Left colon (tissue), 2 donors: ENCODE measurements at regions not wholly inside any gene's neighbourhood (a gene's known extent, or its start where the extent isn't known, plus 50 kb on each side); places are given as distances from the start of the nearest gene placed in this dataset.

Source experiments
- ATAC-seq: fragments of 200-7000 bp; cut with Tn5 transposase; one replicate; pipeline ENCODE4 v1.9.1; 2020; ENCODE audit warnings: mild to moderate bottlenecking, moderate library complexity
- DNase-seq, 2 donors: peaks; one replicate each; pipeline ENCODE4 v3.0.0-alpha.2; 2020
- intact Hi-C, 2 donors: fragments of 100-400 bp; cut with DNase I in 1 of 2; cut with micrococcal nuclease in 1 of 2; formaldehyde crosslinking; loops; one replicate each; pipeline versions ENCODE4 v1.11.2 to v1.14.0; 2022; cut with DNase I, micrococcal nuclease
- microRNA-seq, 2 donors: library from miRNA; unstranded; fragments of <30 nt; microRNA quantifications; one replicate each; pipeline versions ENCODE4 v1.1.0 to v1.2.0, GENCODE V29; 2020
- donor health status: DM: no; HTN: no; CAD: no.
- donor health status: DM: yes; HTN: yes; CAD: no.

GRCh38 chr10:1851762-1852161 is 114.4 kb upstream of the ADARB2 start:
- DNase-seq (no peak), ATAC-seq (no peak)
- intact Hi-C loops: no loop called here

- intact Hi-C loops: no loop called here
- ATAC-seq (no peak), DNase-seq (no peak)
Measured at GRCh38 chr10:1850971-1851527, 113.7 kb upstream of the ADARB2 start.

GRCh38 chr10:1847361-1847760 is 110.0 kb upstream of the ADARB2 start:
- DNase-seq (no peak), ATAC-seq (no peak)
- intact Hi-C loops: no loop called here

- intact Hi-C loops: no loop called here
- ATAC-seq (no peak), DNase-seq (no peak)
Measured at GRCh38 chr10:1846032-1846431, 108.7 kb upstream of the ADARB2 start.

- no peak for DNase-seq
- intact Hi-C loops: no loop called here
Measured at GRCh38 chr10:1841759-1842158, 104.4 kb upstream of the ADARB2 start.

GRCh38 chr10:1829712-1830111 is 92.4 kb upstream of the ADARB2 start:
- intact Hi-C loops: no loop called here
- DNase-seq (no peak), ATAC-seq (no peak)

More at GRCh38 chr10:1841759-1842158, 104.4 kb upstream of the ADARB2 start:
- ATAC-seq: no peak

- ATAC-seq: no peak
- DNase-seq: no peak
- intact Hi-C loops: no loop called here
Measured at GRCh38 chr10:1824928-1825327, 87.6 kb upstream of the ADARB2 start.

- intact Hi-C loops: no loop called here
- no peak for DNase-seq
- no peak for ATAC-seq
Measured at GRCh38 chr10:1814556-1814955, 77.2 kb upstream of the ADARB2 start.

GRCh38 chr10:1809139-1809741 is 71.9 kb upstream of the ADARB2 start:
- DNase-seq: no peak
- no peak for ATAC-seq
- intact Hi-C loops: no loop called here

- DNase-seq (no peak), ATAC-seq (no peak)
- intact Hi-C loops: no loop called here
Measured at GRCh38 chr10:1807924-1808323, 70.6 kb upstream of the ADARB2 start.

GRCh38 chr10:1807196-1807595 is 69.9 kb upstream of the ADARB2 start:
- ATAC-seq (no peak), DNase-seq (no peak)
- intact Hi-C loops: no loop called here

- no peak for DNase-seq
- no peak for ATAC-seq
- intact Hi-C loops: no loop called here
Measured at GRCh38 chr10:1802413-1802812, 65.1 kb upstream of the ADARB2 start.

- ATAC-seq (no peak), DNase-seq (no peak)
- intact Hi-C loops: no loop called here
Measured at GRCh38 chr10:1788401-1788800, 51.1 kb upstream of the ADARB2 start.

Small RNA genes lying in the stretch of these regions (microRNA-seq; reads per million reads assigned to microRNA genes)
- 0 reads per million in 2 donors for gene MIR6072
